GM19035 (cell line): ENCODE measurements at regions not wholly inside any gene's neighbourhood (a gene's known extent, or its start where the extent isn't known, plus 50 kb on each side); places are given as distances from the start of the nearest gene placed in this dataset.

Experiments used
- ATAC-seq: cut with Tn5 transposase; IDR thresholded peaks from one replicate; pipeline ENCODE4 v1.9.1; 2021; ENCODE audit not compliant: unreplicated experiment

DNA sequence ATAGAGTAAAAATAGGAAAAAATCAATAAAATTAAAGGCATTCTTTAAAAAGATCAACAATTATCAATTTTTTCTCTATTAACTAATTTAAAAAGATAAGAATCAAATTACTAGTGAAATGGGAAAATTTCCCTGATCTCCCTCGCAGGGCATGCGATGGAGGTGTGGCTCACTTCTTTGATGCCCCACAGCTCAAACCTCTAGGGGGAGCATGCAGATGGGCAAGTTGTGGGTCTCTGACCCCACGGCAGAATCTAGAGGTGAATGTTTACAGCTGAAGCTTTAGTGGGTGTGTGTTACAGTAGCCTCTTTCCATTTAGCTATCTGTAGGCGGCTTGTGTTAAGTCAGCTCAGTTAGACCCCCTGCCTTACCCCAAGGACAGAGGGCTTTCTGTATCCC, 1348.8 kb downstream of the PCDH18 start:
- ATAC-seq, result no peak

DNA sequence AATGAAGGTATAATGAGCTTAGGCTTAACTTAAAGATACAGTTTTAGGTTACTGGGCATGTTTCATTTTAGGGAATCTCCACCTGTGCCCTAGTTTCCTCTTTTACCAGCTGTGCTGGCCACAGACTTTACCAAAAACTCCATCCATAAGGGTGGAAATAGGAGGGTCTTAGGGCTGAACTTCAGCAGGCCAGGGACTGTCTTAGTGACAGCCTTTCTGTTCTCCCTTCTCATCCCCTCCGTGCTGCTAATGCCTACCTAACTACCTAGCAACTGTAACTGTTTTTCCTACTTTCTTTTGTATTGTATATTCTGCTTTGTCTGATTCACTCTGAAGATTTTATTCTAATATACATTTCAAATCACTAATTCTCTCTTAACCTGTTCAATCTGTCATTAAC, 1375.3 kb downstream of the PCDH18 start:
- no peak for ATAC-seq

DNA sequence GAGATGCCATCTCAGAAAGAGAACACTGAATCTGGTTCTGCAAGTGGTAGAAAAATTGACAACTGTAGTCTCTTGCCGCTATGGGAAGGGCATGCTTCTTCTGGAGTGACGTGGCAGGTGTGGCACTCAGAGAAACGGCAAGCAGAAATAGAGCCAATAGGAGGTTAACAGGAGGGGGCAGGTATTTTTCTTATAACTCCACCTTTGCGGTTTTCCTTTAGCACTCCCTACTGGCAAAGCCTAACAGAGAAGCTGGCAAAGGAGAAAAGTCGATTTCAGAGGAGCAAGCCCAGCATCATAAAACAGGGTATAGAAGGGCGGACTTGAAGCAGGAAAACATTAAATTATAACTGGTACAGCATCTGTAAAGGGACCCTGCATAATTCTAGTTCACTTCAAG, 1382.2 kb downstream of the PCDH18 start:
- no peak for ATAC-seq

DNA sequence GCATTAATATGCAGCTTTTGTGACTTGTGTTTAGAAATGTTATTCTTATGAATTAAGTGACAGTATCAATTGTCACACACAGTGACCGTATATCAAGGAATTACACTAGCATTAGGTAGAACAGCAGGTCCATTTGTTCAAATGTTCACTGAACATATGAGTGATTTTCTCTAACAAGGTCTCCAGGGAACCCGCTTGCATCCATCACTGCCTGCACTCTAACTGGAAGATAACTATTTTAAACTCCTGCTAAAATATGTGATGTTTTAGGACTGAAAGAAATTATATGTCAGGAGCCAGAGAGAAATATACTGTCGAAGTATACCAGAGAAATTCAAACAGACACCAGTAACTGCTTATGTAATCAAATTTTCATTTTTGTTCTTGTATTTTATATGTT, 1395.7 kb downstream of the PCDH18 start:
- no peak for ATAC-seq

DNA sequence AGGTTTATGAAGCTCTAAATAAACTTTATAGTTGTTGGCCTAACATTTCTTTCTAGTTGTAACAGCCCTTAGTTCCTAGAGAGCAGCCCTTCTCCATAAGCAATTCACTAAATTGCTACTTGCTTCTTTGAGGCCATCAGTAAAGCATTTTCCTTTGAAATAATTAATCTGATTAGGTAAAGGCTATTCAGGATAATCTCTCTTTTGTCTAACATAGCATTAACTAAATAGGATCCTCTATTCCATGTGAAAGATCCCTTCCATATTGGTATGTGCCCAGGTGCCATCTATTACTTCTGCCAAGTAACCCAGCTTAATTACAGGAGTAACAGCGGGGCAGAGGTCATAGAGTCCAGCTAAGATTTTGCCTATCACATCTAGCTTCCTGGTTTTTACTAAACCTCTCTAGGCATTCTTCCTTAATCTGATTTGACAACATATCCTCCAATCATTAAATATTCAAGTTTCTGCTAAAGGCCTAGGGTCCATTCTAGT, 1408.0 kb downstream of the PCDH18 start:
- ATAC-seq, result no peak

DNA sequence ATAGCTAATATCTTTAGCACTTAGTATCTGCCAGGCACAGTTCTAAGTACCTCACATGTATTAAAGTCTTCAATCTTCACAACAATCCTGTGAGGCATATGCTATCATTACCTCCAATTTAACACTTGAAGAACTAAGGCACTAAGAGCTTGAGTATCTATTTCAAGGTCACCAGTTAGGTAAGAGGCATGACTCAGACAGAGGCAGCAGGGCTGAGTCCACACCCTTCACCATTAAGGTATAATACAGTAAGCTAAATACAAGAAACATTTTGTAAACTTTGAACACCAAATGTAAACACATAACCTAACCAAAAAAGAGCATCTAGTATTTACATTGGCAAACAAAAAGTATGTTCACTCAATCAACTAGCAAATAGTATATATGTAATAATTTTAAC, 1410.9 kb downstream of the PCDH18 start:
- ATAC-seq, result no peak

DNA sequence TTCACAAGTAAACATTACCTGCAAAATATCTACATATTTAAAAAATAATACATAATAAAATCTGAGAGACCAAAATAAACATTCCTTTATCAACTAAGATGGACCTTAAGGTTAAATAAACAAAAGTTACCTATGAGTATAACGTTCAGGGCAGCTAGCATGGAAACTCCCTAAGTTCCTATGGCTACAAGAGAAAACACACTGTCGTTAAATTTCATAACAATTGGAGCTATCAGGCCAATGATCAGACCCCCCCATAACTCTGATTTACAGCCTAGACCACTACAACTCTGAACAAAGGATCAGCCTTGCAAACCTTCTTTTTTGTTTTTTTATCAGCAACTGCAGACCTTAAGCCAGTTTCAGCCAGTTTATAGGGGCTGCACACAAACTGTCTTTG, 1418.4 kb downstream of the PCDH18 start:
- no peak for ATAC-seq

DNA sequence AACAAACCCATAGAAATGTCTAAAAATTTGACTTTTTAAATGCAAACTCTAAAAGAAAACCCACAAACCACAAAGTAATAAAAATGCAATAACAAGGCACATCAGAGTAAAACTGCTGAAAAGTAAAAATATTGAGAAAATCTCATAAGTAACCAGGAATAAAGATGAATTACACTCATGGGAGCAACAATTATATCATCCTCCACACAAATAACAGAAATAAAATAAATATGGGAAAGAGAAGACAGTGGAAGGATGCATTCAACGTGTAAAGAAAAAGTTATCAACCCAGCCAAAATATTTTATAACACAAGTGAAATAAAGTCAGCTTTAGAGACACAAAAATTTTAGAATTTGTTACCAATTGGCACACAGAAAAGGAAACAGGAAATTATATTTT, 1420.2 kb downstream of the PCDH18 start:
- ATAC-seq, result no peak

DNA sequence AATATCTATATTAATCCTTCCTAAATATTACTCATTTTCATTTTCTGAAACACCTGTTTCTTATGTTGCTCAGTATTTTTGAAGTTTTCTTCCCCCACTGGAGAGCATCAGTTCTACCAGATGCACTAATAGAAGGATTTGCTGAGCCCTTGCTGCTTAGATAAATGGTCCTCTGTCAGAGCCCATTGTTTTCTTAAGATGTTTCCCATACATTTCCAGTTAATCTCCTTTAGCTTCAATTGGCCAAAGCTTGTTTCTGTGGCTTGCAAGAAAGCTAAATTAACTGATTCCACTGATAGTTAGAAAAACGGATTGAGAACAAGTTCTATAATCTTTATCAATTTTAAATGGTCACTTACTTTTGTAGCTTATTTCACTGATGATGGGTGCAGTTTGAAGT, 1425.5 kb downstream of the PCDH18 start:
- no peak for ATAC-seq

DNA sequence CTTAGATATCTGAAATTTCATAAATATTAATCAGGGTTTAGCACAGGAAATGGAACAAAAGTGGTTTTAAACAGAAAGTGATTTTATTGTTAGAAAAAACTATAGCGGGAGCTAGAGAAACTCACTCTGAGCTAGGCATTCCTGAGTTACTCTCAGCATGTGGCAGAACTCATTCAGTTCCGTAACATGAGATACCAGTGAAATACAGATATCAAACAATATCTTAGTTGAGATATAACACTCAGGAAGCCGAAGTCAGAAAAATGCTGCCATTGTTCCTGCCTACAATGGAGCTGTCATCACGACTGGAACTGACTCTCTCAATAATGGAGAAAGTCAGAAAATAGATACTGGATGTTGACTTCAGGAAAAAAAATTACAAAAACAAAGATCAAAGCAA, 1428.7 kb downstream of the PCDH18 start:
- no peak for ATAC-seq

DNA sequence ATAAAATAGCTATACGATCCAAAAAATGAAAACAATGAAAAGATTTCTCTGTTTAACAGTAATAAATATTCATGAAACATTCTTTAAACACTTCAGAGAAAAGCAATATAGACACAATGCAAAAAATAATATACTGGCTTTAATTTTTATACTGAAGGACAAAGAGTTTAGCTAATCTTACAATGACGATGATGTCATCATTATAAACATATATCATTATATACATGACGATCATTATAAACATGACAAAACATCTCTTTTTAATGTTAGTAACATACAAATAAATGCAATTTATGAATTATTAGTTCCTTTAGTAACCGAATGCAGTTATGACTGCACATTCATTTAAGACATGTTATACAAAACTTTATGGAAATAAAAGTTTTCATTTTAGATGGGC, 1434.6 kb downstream of the PCDH18 start:
- ATAC-seq, result no peak

DNA sequence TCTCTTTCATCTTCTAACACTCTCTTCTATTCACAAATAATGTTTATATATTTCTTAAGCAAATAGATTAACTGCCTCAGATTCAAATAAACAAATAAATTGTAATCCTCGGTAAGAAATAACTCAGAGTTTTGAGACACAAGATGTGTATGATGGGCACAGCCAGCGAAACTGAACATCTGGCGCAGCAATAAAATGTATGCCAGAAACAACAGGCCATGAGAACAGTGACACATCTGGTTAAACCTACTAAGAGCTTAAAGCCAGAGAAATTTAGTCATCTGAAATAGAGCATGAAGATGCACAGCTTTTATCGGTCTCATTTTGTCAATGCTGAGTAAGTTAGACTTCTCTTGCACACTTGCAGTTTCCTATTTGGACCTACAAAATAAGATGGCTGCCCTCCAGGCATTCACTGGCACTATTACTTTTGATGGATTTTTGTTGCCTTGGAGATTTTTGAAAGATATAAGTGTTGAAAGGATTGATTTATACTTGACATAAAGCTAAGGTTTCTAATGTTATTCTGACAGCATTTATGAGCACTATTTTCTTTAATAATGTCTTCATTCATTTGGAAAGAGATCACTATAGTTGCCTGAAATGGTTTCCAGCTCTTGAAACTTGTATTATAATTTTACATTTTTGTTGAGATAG, 1444.0 kb downstream of the PCDH18 start:
- no peak for ATAC-seq

DNA sequence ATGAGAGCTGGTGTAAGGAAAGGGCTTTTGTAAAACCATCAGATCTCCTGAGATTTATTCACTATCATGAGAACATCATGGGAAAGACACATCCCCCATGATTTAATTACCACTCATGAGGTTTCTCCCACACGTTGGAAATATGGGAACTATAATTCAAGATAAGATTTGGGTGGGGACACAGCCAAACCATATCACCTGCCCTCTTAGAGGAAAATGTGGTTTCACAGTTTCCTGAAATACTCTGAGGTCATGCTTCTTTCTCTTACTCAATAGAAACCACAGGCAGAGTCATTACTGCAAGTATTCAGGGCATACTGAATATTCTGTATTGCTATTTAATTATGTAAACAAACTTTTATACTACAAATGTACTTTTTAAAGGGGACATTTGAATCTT, 1453.3 kb downstream of the PCDH18 start:
- no peak for ATAC-seq

DNA sequence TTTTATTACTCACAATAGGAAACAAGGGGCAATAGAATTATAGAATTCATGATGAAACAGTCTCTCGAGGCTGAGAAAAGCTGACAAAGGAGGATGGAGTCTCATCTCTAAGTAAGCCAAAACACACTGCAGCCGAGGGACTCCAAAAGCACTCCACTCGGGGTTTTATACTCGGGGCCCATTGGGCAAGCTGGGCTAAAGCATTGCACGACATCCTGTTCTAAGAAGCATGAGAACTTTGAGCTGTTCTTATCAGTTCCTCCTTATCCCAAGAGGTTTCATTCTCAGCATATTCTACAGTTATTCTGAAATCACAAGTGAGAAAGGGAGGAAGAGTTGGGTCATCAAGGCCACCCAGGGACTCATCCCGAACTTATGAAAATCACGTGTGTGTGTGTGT, 1475.5 kb downstream of the PCDH18 start:
- ATAC-seq, result no peak

DNA sequence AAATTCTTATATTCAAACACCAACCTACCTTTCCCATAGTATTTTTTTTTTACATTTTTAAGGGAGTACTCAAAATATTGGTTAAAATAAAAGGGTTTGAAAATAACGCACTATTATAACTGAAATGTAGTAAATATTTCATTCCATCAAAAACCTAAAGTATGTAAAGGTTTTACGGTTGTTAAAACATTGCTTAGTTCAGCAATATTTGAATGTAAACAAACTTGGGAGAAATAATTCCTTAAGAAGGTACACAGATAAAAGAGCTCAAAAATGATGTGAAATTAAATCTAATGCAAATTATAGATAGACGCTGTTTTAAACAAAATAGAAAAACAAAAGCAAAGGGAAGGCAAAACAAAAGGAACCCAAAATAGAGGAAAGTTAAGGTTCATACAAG, 1476.9 kb downstream of the PCDH18 start:
- ATAC-seq, result no peak

DNA sequence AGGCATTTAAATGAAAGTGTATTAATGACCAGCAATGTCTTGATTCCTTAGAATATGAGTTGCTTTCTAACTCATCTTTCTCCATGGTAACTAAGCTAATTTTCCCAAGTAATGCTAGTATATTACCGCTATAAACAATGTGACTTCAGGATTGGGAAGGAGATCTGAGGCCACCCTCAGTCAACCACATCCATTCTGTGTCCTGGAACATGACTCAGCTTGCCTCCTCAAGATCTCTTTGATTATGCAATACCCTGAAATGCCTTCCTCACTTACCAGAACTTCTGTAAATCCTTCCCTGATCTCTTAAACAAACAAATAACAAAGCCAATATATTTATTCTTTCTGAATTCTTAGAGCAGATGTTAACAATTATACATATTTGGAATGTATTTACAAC, 1495.5 kb downstream of the PCDH18 start:
- no peak for ATAC-seq

DNA sequence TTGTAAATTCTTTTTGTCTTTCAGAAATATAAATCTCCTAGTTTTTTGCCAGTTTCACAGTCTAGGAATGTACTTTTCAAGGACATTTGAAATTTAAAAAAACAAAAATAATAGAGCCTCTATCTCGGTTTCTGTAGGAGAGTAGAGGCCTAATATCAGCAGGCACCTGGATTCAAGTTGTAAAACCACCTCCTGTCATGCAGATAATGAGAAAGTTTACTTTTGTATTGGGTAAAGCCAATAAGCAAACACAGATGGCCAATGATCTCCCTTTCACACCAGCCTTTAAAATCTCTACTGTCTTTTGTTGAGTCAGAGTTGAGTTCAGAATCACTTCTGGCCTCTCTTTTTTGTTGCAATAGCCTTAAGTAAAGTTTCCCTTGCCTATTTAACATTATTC, 1499.9 kb downstream of the PCDH18 start:
- no peak for ATAC-seq

DNA sequence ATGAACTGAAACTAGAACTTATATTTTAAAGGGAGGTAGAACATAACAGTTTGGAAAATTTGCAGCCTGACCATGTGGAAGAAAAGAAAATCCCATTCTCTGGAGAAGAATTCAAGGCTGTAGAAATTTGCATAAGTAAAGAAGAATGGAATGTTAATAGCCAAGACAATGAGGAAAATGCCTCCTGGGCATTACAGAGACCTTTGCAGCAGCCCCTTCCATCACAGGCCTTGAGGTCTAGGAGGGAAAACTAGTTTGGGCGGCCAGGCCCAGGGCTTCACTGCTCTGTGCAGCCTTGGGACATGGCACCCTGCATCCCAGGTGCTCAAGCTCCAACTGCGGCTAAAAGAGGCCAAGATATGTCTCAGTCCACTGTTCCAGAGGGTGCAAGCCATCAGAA, 1506.8 kb downstream of the PCDH18 start:
- no peak for ATAC-seq

DNA sequence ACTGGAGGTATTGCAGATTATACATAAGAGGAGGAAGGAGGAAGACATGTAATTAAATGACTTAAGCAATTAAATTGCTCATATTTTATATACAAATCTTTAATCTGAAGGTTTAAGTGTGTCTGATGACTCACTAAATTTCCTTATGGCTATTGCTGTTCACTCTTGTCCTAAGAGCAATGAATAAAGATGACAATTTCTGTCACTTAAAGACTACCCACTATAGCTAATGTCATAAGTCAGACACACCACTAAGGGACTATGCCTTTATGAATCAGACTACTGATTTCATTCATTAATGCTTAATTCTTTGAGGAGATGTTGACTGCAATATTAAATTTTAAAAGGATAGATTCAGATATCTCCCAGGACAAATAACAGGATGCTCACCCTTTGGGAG, 1514.7 kb downstream of the PCDH18 start:
- no peak for ATAC-seq

DNA sequence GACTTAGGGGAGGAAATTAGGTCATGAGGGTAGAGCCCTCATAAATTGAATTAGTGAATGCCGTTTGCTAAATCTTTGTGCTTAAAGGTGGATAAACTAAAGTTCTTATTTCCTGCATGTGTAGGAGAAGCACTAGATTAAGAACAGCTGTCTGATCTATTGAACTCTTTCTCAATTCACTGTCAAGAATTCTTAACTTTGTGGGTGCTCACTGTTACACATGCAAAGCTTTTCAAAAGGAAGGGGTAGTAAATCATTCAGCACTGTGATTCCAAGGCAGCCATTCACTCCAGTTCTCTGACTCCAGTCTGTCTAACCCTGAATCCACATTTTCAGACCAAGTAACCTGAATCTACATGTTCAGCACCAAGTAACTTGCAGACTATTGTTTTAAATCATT, 1520.1 kb downstream of the PCDH18 start:
- no peak for ATAC-seq

DNA sequence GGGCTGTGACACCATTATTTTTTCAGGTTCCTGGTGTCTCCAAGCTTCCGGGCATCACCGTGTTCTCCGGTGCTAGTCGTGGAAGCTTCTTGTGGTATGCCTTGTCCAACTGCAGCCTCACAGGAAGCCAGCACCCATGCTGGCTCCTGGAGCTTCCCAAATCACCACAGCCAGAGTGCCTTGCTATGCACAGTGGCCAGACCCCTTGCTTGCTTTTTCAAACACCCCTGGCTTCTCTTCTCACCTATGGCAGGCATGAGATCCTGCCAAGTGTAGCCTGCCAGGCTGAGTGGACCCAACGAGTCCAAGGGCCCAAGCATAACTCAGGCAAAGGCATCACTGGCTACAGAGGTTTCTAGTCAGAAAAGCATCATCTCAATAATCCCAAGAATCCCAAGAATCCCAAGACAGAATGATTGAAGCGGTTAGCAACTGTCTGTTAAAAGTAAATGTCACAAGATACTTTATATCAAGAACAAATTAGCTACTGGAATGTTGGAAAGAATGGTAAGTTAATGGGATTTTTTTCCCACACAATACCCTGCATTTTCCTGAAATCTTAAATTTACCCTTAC, 1522.9 kb downstream of the PCDH18 start:
- no peak for ATAC-seq

DNA sequence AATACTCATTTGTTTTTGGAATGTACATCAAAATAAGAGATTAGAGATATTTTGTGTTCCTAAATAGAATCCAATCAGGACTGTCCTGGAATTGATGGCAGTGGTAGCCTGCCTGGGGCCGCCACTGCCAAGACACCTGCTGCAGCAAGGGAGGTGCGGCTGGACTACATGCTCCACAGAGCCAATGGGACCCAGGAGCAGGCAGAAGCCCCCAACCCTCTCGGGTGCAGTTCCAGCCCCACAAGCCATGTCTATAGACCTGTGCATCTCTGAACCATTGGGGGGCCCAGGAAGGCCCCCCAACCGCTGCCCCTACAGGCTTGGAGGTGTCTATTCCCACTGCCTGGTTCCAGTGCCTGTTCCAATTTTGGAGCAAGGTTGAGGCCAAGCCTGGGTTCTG, 1524.3 kb downstream of the PCDH18 start:
- no peak for ATAC-seq

DNA sequence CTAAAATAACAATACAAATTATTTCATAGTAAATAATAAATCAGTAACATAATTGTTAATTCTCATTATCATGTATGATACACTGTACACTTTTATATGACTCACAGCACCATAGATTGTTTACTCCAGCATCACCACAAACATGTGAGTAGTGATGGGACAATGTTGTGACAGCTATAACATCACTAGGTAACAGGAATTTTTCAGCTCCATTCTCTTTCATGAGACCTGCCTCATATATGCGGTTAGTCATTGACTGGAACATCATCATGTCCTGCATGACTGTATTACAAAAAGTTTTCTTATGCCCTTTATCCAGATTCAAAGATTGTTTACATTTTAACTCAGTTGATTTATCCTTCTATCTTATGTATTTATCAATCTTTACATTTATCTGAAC, 1530.0 kb downstream of the PCDH18 start:
- ATAC-seq, result no peak
